ENCODE measurements at regions not wholly inside any gene's neighbourhood (a gene's known extent, or its start where the extent isn't known, plus 50 kb on each side); places are given as distances from the start of the nearest gene placed in this dataset.
"Not testable (repeated sequence)": the region's sequence is repeated elsewhere in the genome, so short reads cannot be mapped to it uniquely, and the experiment has no call there.

GRCh38 chr4:3879681-3880614 is 113.8 kb downstream of the ADRA2C start:
- H2AFZ ChIP-seq (ENCODE audit: low read depth, low read length): no peak overlapping the region

GRCh38 chr4:3880615-3881120 is 114.5 kb downstream of the ADRA2C start:
- peaks cover 36% of the 10 kb centered on the region for H3K27me3 ChIP-seq (ENCODE audit: insufficient read depth, low read length)
- no peaks in the 10 kb centered on the region for H3K79me2 ChIP-seq (ENCODE audit: insufficient read depth, low read length)
- no peak overlapping the region for H2AFZ ChIP-seq (ENCODE audit: low read depth, low read length)
- peaks cover 2% of the 10 kb centered on the region for H3K4me1 Mint-ChIP-seq (ENCODE audit: low read depth, unreplicated experiment)
- H3K9me3 ChIP-seq (ENCODE audit: insufficient read depth, low read depth, low read length): peaks cover 3% of the 10 kb centered on the region
- no peak overlapping the region for H3K4me2 ChIP-seq (ENCODE audit: low read length)
- H3K27ac ChIP-seq (ENCODE audit: low read depth, low read length): no peak overlapping the region
- peaks cover 61% of the 10 kb centered on the region for H3K27me3 Mint-ChIP-seq (ENCODE audit: low read depth, unreplicated experiment)
- H3K4me3 Mint-ChIP-seq (ENCODE audit: unreplicated experiment): no peak overlapping the region
- H3K4me3 ChIP-seq (ENCODE audit: insufficient read depth, low read depth, low read length): no peak overlapping the region
- peaks cover 14% of the 10 kb centered on the region for H3K9me3 Mint-ChIP-seq (ENCODE audit: unreplicated experiment)
- peak; percentile 14 for DNase-seq (ENCODE audit: low read depth)
- TF ChIP-seq, protein P1, sequence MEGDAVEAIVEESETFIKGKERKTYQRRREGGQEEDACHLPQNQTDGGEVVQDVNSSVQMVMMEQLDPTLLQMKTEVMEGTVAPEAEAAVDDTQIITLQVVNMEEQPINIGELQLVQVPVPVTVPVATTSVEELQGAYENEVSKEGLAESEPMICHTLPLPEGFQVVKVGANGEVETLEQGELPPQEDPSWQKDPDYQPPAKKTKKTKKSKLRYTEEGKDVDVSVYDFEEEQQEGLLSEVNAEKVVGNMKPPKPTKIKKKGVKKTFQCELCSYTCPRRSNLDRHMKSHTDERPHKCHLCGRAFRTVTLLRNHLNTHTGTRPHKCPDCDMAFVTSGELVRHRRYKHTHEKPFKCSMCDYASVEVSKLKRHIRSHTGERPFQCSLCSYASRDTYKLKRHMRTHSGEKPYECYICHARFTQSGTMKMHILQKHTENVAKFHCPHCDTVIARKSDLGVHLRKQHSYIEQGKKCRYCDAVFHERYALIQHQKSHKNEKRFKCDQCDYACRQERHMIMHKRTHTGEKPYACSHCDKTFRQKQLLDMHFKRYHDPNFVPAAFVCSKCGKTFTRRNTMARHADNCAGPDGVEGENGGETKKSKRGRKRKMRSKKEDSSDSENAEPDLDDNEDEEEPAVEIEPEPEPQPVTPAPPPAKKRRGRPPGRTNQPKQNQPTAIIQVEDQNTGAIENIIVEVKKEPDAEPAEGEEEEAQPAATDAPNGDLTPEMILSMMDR (IDR thresholded peaks at IDR 0.05; ENCODE audit: insufficient read depth, low read depth, low read length): peak; percentile 33
- no peak for TF ChIP-seq EZH2 (IDR thresholded peaks at IDR 0.05; ENCODE audit: insufficient read depth, low read length)
- no peak overlapping the region for H3K27ac Mint-ChIP-seq (ENCODE audit: unreplicated experiment)
- no peaks in the 10 kb centered on the region for H3K36me3 ChIP-seq (ENCODE audit: insufficient read depth, low read length)
- H3K4me1 ChIP-seq (ENCODE audit: insufficient read depth, low read length): no peaks in the 10 kb centered on the region
- no peak overlapping the region for H3K9ac ChIP-seq (ENCODE audit: low read length)
- no peak for FAIRE-seq
- H4K20me1 ChIP-seq (ENCODE audit: insufficient read depth, low read length): no peaks in the 10 kb centered on the region
- peaks cover 4% of the 10 kb centered on the region for H3K36me3 Mint-ChIP-seq (ENCODE audit: low read depth, unreplicated experiment)

More at GRCh38 chr4:3879681-3880614, 113.8 kb downstream of the ADRA2C start:
- FAIRE-seq (no peak), DNase-seq (ENCODE audit: low read depth) (no peak)
- H3K27ac ChIP-seq (ENCODE audit: low read depth, low read length): no peak overlapping the region
- peaks cover 3% of the 10 kb centered on the region for H3K9me3 ChIP-seq (ENCODE audit: insufficient read depth, low read depth, low read length)
- H3K4me1 Mint-ChIP-seq (ENCODE audit: low read depth, unreplicated experiment): peaks cover 2% of the 10 kb centered on the region
- no peaks in the 10 kb centered on the region for H3K36me3 ChIP-seq (ENCODE audit: insufficient read depth, low read length)
- no peak overlapping the region for H3K9ac ChIP-seq (ENCODE audit: low read length)
- H4K20me1 ChIP-seq (ENCODE audit: insufficient read depth, low read length): no peaks in the 10 kb centered on the region
- H3K4me3 ChIP-seq (ENCODE audit: insufficient read depth, low read depth, low read length): no peak overlapping the region
- no peak overlapping the region for H3K4me3 Mint-ChIP-seq (ENCODE audit: unreplicated experiment)
- H3K36me3 Mint-ChIP-seq (ENCODE audit: low read depth, unreplicated experiment): peaks cover 4% of the 10 kb centered on the region
- H3K27me3 ChIP-seq (ENCODE audit: insufficient read depth, low read length): peaks cover 37% of the 10 kb centered on the region
- TF ChIP-seq, protein P1 (IDR thresholded peaks at IDR 0.05; ENCODE audit: insufficient read depth, low read depth, low read length): no peak
- peak; percentile 77 for TF ChIP-seq EZH2 (IDR thresholded peaks at IDR 0.05; ENCODE audit: insufficient read depth, low read length)
- H3K27ac Mint-ChIP-seq (ENCODE audit: unreplicated experiment): no peak overlapping the region
- H3K27me3 Mint-ChIP-seq (ENCODE audit: low read depth, unreplicated experiment): peaks cover 64% of the 10 kb centered on the region
- H3K4me1 ChIP-seq (ENCODE audit: insufficient read depth, low read length): no peaks in the 10 kb centered on the region
- H3K4me2 ChIP-seq (ENCODE audit: low read length): no peak overlapping the region
- no peaks in the 10 kb centered on the region for H3K79me2 ChIP-seq (ENCODE audit: insufficient read depth, low read length)
- peaks cover 14% of the 10 kb centered on the region for H3K9me3 Mint-ChIP-seq (ENCODE audit: unreplicated experiment)

GRCh38 chr4:3882316-3882885 is 116.2 kb downstream of the ADRA2C start:
- peaks cover 27% of the 10 kb centered on the region for H3K27me3 ChIP-seq (ENCODE audit: insufficient read depth, low read length)
- not testable (repeated sequence) for H3K36me3 Mint-ChIP-seq (ENCODE audit: low read depth, unreplicated experiment); H3K9me3 Mint-ChIP-seq (ENCODE audit: unreplicated experiment); H3K4me3 ChIP-seq (ENCODE audit: insufficient read depth, low read depth, low read length); H3K4me2 ChIP-seq (ENCODE audit: low read length); H3K36me3 ChIP-seq (ENCODE audit: insufficient read depth, low read length); H2AFZ ChIP-seq (ENCODE audit: low read depth, low read length); H3K4me1 Mint-ChIP-seq (ENCODE audit: low read depth, unreplicated experiment); H3K27ac Mint-ChIP-seq (ENCODE audit: unreplicated experiment); H3K9me3 ChIP-seq (ENCODE audit: insufficient read depth, low read depth, low read length); H3K9ac ChIP-seq (ENCODE audit: low read length); H3K4me1 ChIP-seq (ENCODE audit: insufficient read depth, low read length); FAIRE-seq; H3K79me2 ChIP-seq (ENCODE audit: insufficient read depth, low read length); H3K27ac ChIP-seq (ENCODE audit: low read depth, low read length); H4K20me1 ChIP-seq (ENCODE audit: insufficient read depth, low read length); H3K4me3 Mint-ChIP-seq (ENCODE audit: unreplicated experiment)
- peak; percentile 35 for DNase-seq (ENCODE audit: low read depth)
- H3K27me3 Mint-ChIP-seq (ENCODE audit: low read depth, unreplicated experiment): peaks cover 65% of the 10 kb centered on the region

GRCh38 chr4:3884261-3884660 is 118.1 kb downstream of the ADRA2C start:
- not testable (repeated sequence) for H2AFZ ChIP-seq (ENCODE audit: low read depth, low read length); H3K79me2 ChIP-seq (ENCODE audit: insufficient read depth, low read length); H3K4me2 ChIP-seq (ENCODE audit: low read length); FAIRE-seq; DNase-seq (ENCODE audit: low read depth); H3K36me3 Mint-ChIP-seq (ENCODE audit: low read depth, unreplicated experiment); H3K4me1 Mint-ChIP-seq (ENCODE audit: low read depth, unreplicated experiment); H4K20me1 ChIP-seq (ENCODE audit: insufficient read depth, low read length); H3K36me3 ChIP-seq (ENCODE audit: insufficient read depth, low read length); H3K9ac ChIP-seq (ENCODE audit: low read length); H3K9me3 ChIP-seq (ENCODE audit: insufficient read depth, low read depth, low read length); H3K9me3 Mint-ChIP-seq (ENCODE audit: unreplicated experiment); H3K4me1 ChIP-seq (ENCODE audit: insufficient read depth, low read length); H3K4me3 Mint-ChIP-seq (ENCODE audit: unreplicated experiment); H3K4me3 ChIP-seq (ENCODE audit: insufficient read depth, low read depth, low read length); H3K27ac ChIP-seq (ENCODE audit: low read depth, low read length); H3K27ac Mint-ChIP-seq (ENCODE audit: unreplicated experiment)
- peaks cover 47% of the 10 kb centered on the region for H3K27me3 Mint-ChIP-seq (ENCODE audit: low read depth, unreplicated experiment)
- peaks cover 12% of the 10 kb centered on the region for H3K27me3 ChIP-seq (ENCODE audit: insufficient read depth, low read length)
